Esophagus muscularis mucosa (tissue), 3 donors: ENCODE measurements at regions not wholly inside any gene's neighbourhood (a gene's known extent, or its start where the extent isn't known, plus 50 kb on each side); places are given as distances from the start of the nearest gene placed in this dataset.

Source experiments
- CTCF ChIP-seq, 3 experiments: fragments of 200-600 bp in 2 of 3; fragments of 450-650 bp in 1 of 3; sonication (generic) in 2 of 3; IDR thresholded peaks; one replicate each; pipeline ENCODE4 v1.5.1; 2017 to 2019; ENCODE audit warnings: antibody characterized with exemption in 3 of 3, mild to moderate bottlenecking in 2 of 3, moderate library complexity in 1 of 3
- POLR2AphosphoS5 ChIP-seq, 2 donors: sonication (generic); formaldehyde crosslinking; IDR thresholded peaks; one replicate each; pipeline ENCODE4 v1.6.1; 2017; ENCODE audit warnings: antibody characterized with exemption in 2 of 2

DNA sequence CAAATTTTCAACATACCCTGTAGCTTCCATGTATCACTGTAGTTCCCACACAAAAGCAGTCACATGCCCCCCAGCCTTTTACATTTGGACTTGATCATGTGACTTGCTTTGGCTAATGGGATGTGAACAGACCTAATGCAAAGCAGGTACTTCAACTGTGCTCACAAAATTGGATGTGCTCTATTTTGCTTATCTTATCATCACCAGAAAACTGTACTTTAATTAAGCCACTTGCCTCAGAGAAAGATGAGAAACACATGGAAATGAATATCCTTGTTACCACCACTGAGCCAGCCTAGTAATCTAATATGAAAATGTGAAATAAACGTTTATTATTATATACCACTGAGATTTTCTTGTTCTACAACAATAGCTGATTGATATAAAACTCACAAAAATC is 402.7 kb upstream of the HTR2C start:
- no peak for TF ChIP-seq CTCF (IDR thresholded peaks at IDR 0.05)
- no peak for TF ChIP-seq POLR2AphosphoS5 (IDR thresholded peaks at IDR 0.05)
